ENCODE measurements at regions not wholly inside any gene's neighbourhood (a gene's known extent, or its start where the extent isn't known, plus 50 kb on each side); places are given as distances from the start of the nearest gene placed in this dataset.

DNA sequence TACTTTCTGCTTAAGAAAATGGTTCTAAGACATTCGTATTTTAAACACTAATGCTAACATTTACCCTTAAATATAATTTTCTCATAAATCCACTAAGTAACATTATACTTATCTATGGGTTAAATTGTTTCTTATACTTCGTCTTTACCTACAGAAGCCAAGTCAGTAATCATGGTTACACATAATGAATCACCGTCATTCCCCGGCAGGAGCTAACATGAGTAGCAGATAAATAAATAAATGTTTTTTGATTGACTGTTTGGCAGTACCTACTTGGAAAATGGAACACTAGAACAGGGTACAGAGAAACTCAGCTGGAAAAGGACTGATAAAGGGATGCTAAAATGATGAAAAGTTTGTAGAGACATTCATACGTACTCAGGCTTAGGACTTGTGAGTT, 430.4 kb downstream of the ACTRT1 start:
- no CpG with 5 or more reads among the region's 5 CpGs for WGBS (ENCODE audit: extremely low coverage, insufficient read length, low lambda C conversion rate)

More for the DNA sequence above, 430.4 kb downstream of the ACTRT1 start:
- H4K5ac ChIP-seq (ENCODE audit: insufficient read length, low read depth, low read length), result no peak overlapping the region
- no peaks in the 10 kb centered on the region for H3K79me1 ChIP-seq (ENCODE audit: insufficient read depth, low read depth, low read length, poor library complexity, severe bottlenecking)
- no peak for DNase-seq
- H3K27me3 Mint-ChIP-seq (ENCODE audit: low read depth), result no peaks in the 10 kb centered on the region
- no peaks in the 10 kb centered on the region for H3K23me2 ChIP-seq (ENCODE audit: insufficient read length, low read depth, low read length, poor library complexity, severe bottlenecking)
- no peak overlapping the region for H2BK5ac ChIP-seq (ENCODE audit: insufficient read length, low read length)
- no peak overlapping the region for H4K8ac ChIP-seq (replicated peaks; ENCODE audit: insufficient read length, low read depth, low read length)
- no peaks in the 10 kb centered on the region for H4K20me1 ChIP-seq (ENCODE audit: control insufficient read depth, insufficient read depth, insufficient read length)
- no peak overlapping the region for H3K18ac ChIP-seq (ENCODE audit: insufficient read length, low read depth, low read length)
- no peaks in the 10 kb centered on the region for H3K4me1 Mint-ChIP-seq
- TF ChIP-seq, protein P1, sequence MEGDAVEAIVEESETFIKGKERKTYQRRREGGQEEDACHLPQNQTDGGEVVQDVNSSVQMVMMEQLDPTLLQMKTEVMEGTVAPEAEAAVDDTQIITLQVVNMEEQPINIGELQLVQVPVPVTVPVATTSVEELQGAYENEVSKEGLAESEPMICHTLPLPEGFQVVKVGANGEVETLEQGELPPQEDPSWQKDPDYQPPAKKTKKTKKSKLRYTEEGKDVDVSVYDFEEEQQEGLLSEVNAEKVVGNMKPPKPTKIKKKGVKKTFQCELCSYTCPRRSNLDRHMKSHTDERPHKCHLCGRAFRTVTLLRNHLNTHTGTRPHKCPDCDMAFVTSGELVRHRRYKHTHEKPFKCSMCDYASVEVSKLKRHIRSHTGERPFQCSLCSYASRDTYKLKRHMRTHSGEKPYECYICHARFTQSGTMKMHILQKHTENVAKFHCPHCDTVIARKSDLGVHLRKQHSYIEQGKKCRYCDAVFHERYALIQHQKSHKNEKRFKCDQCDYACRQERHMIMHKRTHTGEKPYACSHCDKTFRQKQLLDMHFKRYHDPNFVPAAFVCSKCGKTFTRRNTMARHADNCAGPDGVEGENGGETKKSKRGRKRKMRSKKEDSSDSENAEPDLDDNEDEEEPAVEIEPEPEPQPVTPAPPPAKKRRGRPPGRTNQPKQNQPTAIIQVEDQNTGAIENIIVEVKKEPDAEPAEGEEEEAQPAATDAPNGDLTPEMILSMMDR (conservative IDR thresholded peaks at IDR 0.05), result no peak
- no peaks in the 10 kb centered on the region for H3K9me3 ChIP-seq (ENCODE audit: control insufficient read depth, low read depth, low read length)
- no peak overlapping the region for H3K14ac ChIP-seq (ENCODE audit: insufficient read depth, low read length)
- no peak overlapping the region for H2AFZ ChIP-seq (ENCODE audit: low read length)
- H3K36me3 Mint-ChIP-seq (ENCODE audit: insufficient read depth in 1 of 3, low read depth in 3 of 3), result peaks cover 0 to 16% (median 0%) of the 10 kb centered on the region in 3 experiments; a peak in 2 of 7 replicates
- no peak overlapping the region for H3K23ac ChIP-seq (ENCODE audit: insufficient read length, low read depth, low read length)
- no peak overlapping the region for H2BK15ac ChIP-seq (ENCODE audit: low read depth, low read length)
- no peaks in the 10 kb centered on the region for H3K4me1 ChIP-seq (ENCODE audit: insufficient read depth, low read length)
- H3K27ac ChIP-seq (ENCODE audit: insufficient read length, low read depth, low read length), result no peak overlapping the region
- H2BK120ac ChIP-seq (ENCODE audit: low read depth, low read length, poor library complexity, severe bottlenecking), result no peak overlapping the region
- no peak overlapping the region for H3K4ac ChIP-seq (ENCODE audit: low read depth, low read length)
- no peak overlapping the region for H4K91ac ChIP-seq (ENCODE audit: insufficient read length, low read depth, low read length)
- H3K27me3 ChIP-seq (ENCODE audit: insufficient read depth, low read length), result no peaks in the 10 kb centered on the region
- H3K56ac ChIP-seq (ENCODE audit: insufficient read length, low read depth, low read length), result no peak overlapping the region
- no peak overlapping the region for H2BK20ac ChIP-seq (ENCODE audit: low read depth, low read length, poor library complexity, severe bottlenecking)
- H3K79me2 ChIP-seq (ENCODE audit: insufficient read depth, low read length), result no peaks in the 10 kb centered on the region
- no peak overlapping the region for H3K4me2 ChIP-seq (ENCODE audit: insufficient read depth, insufficient read length, low read length)
- H3K9ac ChIP-seq (ENCODE audit: extremely low read depth, insufficient read length, low read length), result no peak overlapping the region
- H3K4me3 Mint-ChIP-seq, result no peak overlapping the region
- no peak overlapping the region for H3K27ac Mint-ChIP-seq
- H2BK12ac ChIP-seq (ENCODE audit: insufficient read length, low read depth, low read length), result no peak overlapping the region
- peaks cover 19 to 41% of the 10 kb centered on the region in 2 experiments for H3K9me3 Mint-ChIP-seq
- no peak overlapping the region for H2AK5ac ChIP-seq (ENCODE audit: insufficient read length, low read length)
- no peak overlapping the region for H3T11ph ChIP-seq (ENCODE audit: low read length)
